Loucy (cell line): ENCODE measurements at regions not wholly inside any gene's neighbourhood (a gene's known extent, or its start where the extent isn't known, plus 50 kb on each side); places are given as distances from the start of the nearest gene placed in this dataset.

Experiments used
- H2AFZ ChIP-seq: fragments of 200-600 bp; sonication (generic); 2 replicates; pipeline ENCODE4 v1.6.0; 2016; ENCODE audit warnings: antibody characterized with exemption, mild to moderate bottlenecking, low read length, moderate library complexity
- H3F3A ChIP-seq: fragments of 200-600 bp; 2 replicates; pipeline ENCODE4 v1.6.0; 2016; ENCODE audit warnings: antibody characterized with exemption, low read depth, mild to moderate bottlenecking
- H3K27me3 ChIP-seq: fragments of 200-600 bp; sonication (generic); 2 replicates; pipeline ENCODE4 v1.6.1; 2014; ENCODE audit warnings: low read length, mild to moderate bottlenecking; ENCODE audit not compliant: insufficient read depth, poor library complexity, severe bottlenecking
- H3K36me3 ChIP-seq: fragments of 200-600 bp; sonication (generic); 2 replicates; pipeline ENCODE4 v1.6.1; 2016; ENCODE audit warnings: low read length; ENCODE audit not compliant: insufficient read depth
- H3K4me1 ChIP-seq: fragments of 200-600 bp; sonication (generic); 2 replicates; pipeline ENCODE4 v1.5.1; 2014; ENCODE audit warnings: low read length, mild to moderate bottlenecking; ENCODE audit not compliant: insufficient read depth, poor library complexity, severe bottlenecking
- H3K4me2 ChIP-seq: fragments of 200-600 bp; sonication (generic); 2 replicates; pipeline ENCODE4 v1.6.0; 2014; ENCODE audit warnings: antibody characterized with exemption, low read length, low read depth, mild to moderate bottlenecking; ENCODE audit not compliant: poor library complexity, severe bottlenecking
- H3K4me3 ChIP-seq: fragments of 200-600 bp; sonication (generic); 2 replicates; pipeline ENCODE4 v1.5.1; 2014; ENCODE audit warnings: low read length, mild to moderate bottlenecking, mixed read lengths; ENCODE audit not compliant: poor library complexity, severe bottlenecking
- H3K79me2 ChIP-seq: fragments of 200-600 bp; sonication (generic); 2 replicates; pipeline ENCODE4 v1.6.1; 2014; ENCODE audit warnings: low read length; ENCODE audit not compliant: insufficient read depth
- H3K9ac ChIP-seq: fragments of 200-600 bp; sonication (generic); 2 replicates; pipeline ENCODE4 v1.6.0; 2014; ENCODE audit warnings: mild to moderate bottlenecking, low read depth, low read length, moderate library complexity; ENCODE audit not compliant: poor library complexity, severe bottlenecking
- H3K9me2 ChIP-seq: fragments of 200-600 bp; sonication (generic); replicated peaks from 2 replicates; pipeline ENCODE4 v1.6.1; 2016; ENCODE audit warnings: low read depth, low read length, mixed read lengths
- H3K9me3 ChIP-seq: fragments of 200-600 bp; sonication (generic); 2 replicates; pipeline ENCODE4 v1.6.1; 2014; ENCODE audit warnings: mild to moderate bottlenecking, antibody characterized with exemption, low read length, low read depth; ENCODE audit not compliant: insufficient read depth
- H4K20me1 ChIP-seq: fragments of 200-600 bp; sonication (generic); 2 replicates; pipeline ENCODE4 v1.6.0; 2014; ENCODE audit warnings: antibody characterized with exemption, low read length, mild to moderate bottlenecking; ENCODE audit not compliant: insufficient read depth, poor library complexity, severe bottlenecking
- CTCF ChIP-seq: fragments of 200-600 bp; sonication (generic); conservative IDR thresholded peaks from 2 replicates; pipeline ENCODE4 v1.5.1; 2014; ENCODE audit warnings: mild to moderate bottlenecking, antibody characterized with exemption, low read length
- EZH2phosphoT487 ChIP-seq: fragments of 200-600 bp; IDR thresholded peaks from 2 replicates; pipeline ENCODE4 v1.6.1; 2018; ENCODE audit warnings: antibody characterized with exemption, mild to moderate bottlenecking, moderate library complexity, borderline replicate concordance

- Histone ChIP-seq H2AFZ (no peak overlapping the region), H3K4me3 (no peak overlapping the region), H4K20me1 (no peaks in the 10 kb centered on the region), H3K4me2 (no peak overlapping the region), H3F3A (no peaks in the 10 kb centered on the region), H3K79me2 (no peaks in the 10 kb centered on the region), H3K4me1 (no peaks in the 10 kb centered on the region), H3K27me3 (no peaks in the 10 kb centered on the region), H3K9me3 (no peaks in the 10 kb centered on the region), H3K36me3 (no peaks in the 10 kb centered on the region), H3K9me2 (no peaks in the 10 kb centered on the region), H3K9ac (no peak overlapping the region)
- no peak for TF ChIP-seq CTCF
- TF ChIP-seq EZH2phosphoT487 = no peak
Observed at GRCh38 chr4:129897111-129897510, 801.2 kb downstream of the C4orf33 start.

- Histone ChIP-seq H3K4me3 (no peak overlapping the region), H3K36me3 (no peaks in the 10 kb centered on the region), H3K9ac (no peak overlapping the region), H3K27me3 (no peaks in the 10 kb centered on the region), H4K20me1 (no peaks in the 10 kb centered on the region), H3K9me3 (no peaks in the 10 kb centered on the region), H3K79me2 (no peaks in the 10 kb centered on the region), H3K4me1 (no peaks in the 10 kb centered on the region), H3F3A (no peaks in the 10 kb centered on the region), H2AFZ (no peak overlapping the region), H3K4me2 (no peak overlapping the region), H3K9me2 (no peaks in the 10 kb centered on the region)
- no peak for TF ChIP-seq CTCF
- TF ChIP-seq EZH2phosphoT487 = no peak
Observed at GRCh38 chr4:129899849-129900248, 803.9 kb downstream of the C4orf33 start.

GRCh38 chr4:129900430-129900953 is 804.5 kb downstream of the C4orf33 start:
- H3K4me1 ChIP-seq = no peaks in the 10 kb centered on the region
- no peaks in the 10 kb centered on the region for H3F3A ChIP-seq
- no peak for TF ChIP-seq CTCF
- no peak for TF ChIP-seq EZH2phosphoT487
- no peaks in the 10 kb centered on the region for H4K20me1 ChIP-seq
- H3K9me2 ChIP-seq = no peaks in the 10 kb centered on the region
- H3K4me2 ChIP-seq = no peak overlapping the region
- H2AFZ ChIP-seq = no peak overlapping the region
- H3K79me2 ChIP-seq = no peaks in the 10 kb centered on the region
- no peaks in the 10 kb centered on the region for H3K9me3 ChIP-seq
- H3K27me3 ChIP-seq = no peaks in the 10 kb centered on the region
- no peak overlapping the region for H3K9ac ChIP-seq
- H3K4me3 ChIP-seq = no peak overlapping the region
- no peaks in the 10 kb centered on the region for H3K36me3 ChIP-seq
